ENCODE measurements at regions not wholly inside any gene's neighbourhood (a gene's known extent, or its start where the extent isn't known, plus 50 kb on each side); places are given as distances from the start of the nearest gene placed in this dataset.

- FAIRE-seq (no peak), DNase-seq (ENCODE audit: low read depth) (no peak)
- peaks cover 6% of the 10 kb centered on the region for H3K9me3 Mint-ChIP-seq (ENCODE audit: unreplicated experiment)
- Histone ChIP-seq H3K4me2 (ENCODE audit: low read length) (no peak overlapping the region), H3K79me2 (ENCODE audit: insufficient read depth, low read length) (no peaks in the 10 kb centered on the region), H3K27me3 (ENCODE audit: insufficient read depth, low read length) (peaks cover 25% of the 10 kb centered on the region), H3K4me1 (ENCODE audit: insufficient read depth, low read length) (peaks cover 20% of the 10 kb centered on the region), H3K4me3 (ENCODE audit: insufficient read depth, low read depth, low read length) (no peak overlapping the region), H3K36me3 (ENCODE audit: insufficient read depth, low read length) (no peaks in the 10 kb centered on the region), H3K9me3 (ENCODE audit: insufficient read depth, low read depth, low read length) (peaks cover 8% of the 10 kb centered on the region), H3K27ac (ENCODE audit: low read depth, low read length) (no peak overlapping the region), H2AFZ (ENCODE audit: low read depth, low read length) (no peak overlapping the region), H3K9ac (ENCODE audit: low read length) (no peak overlapping the region), H4K20me1 (ENCODE audit: insufficient read depth, low read length) (no peaks in the 10 kb centered on the region)
- no peak overlapping the region for H3K27ac Mint-ChIP-seq (ENCODE audit: unreplicated experiment)
- peaks cover 19% of the 10 kb centered on the region for H3K4me1 Mint-ChIP-seq (ENCODE audit: low read depth, unreplicated experiment)
- H3K27me3 Mint-ChIP-seq (ENCODE audit: low read depth, unreplicated experiment), result no peaks in the 10 kb centered on the region
- TF ChIP-seq CTCF (IDR thresholded peaks at IDR 0.05; ENCODE audit: insufficient read depth, low read depth, low read length) (no peak), EZH2 (IDR thresholded peaks at IDR 0.05; ENCODE audit: insufficient read depth, low read length) (no peak)
- H3K36me3 Mint-ChIP-seq (ENCODE audit: low read depth, unreplicated experiment), result no peaks in the 10 kb centered on the region
- no peak overlapping the region for H3K4me3 Mint-ChIP-seq (ENCODE audit: unreplicated experiment)
Measured at GRCh38 chr1:234775477-234776246, 165.7 kb upstream of the IRF2BP2 start.

- peaks cover 27% of the 10 kb centered on the region for H3K4me1 ChIP-seq (ENCODE audit: insufficient read depth, low read length)
- H3K9me3 ChIP-seq (ENCODE audit: insufficient read depth, low read depth, low read length), result peaks cover 8% of the 10 kb centered on the region
- no peaks in the 10 kb centered on the region for H3K36me3 ChIP-seq (ENCODE audit: insufficient read depth, low read length)
- H3K36me3 Mint-ChIP-seq (ENCODE audit: low read depth, unreplicated experiment), result no peaks in the 10 kb centered on the region
- H3K9ac ChIP-seq (ENCODE audit: low read length), result no peak overlapping the region
- TF ChIP-seq CTCF (IDR thresholded peaks at IDR 0.05; ENCODE audit: insufficient read depth, low read depth, low read length) (no peak), EZH2 (IDR thresholded peaks at IDR 0.05; ENCODE audit: insufficient read depth, low read length) (no peak)
- H3K27me3 ChIP-seq (ENCODE audit: insufficient read depth, low read length), result peaks cover 20% of the 10 kb centered on the region
- no peak overlapping the region for H3K4me3 ChIP-seq (ENCODE audit: insufficient read depth, low read depth, low read length)
- no peak overlapping the region for H3K4me2 ChIP-seq (ENCODE audit: low read length)
- DNase-seq (ENCODE audit: low read depth) (peak; percentile 61), FAIRE-seq (no peak)
- H3K4me1 Mint-ChIP-seq (ENCODE audit: low read depth, unreplicated experiment), result peaks cover 21% of the 10 kb centered on the region
- peaks cover 6% of the 10 kb centered on the region for H3K9me3 Mint-ChIP-seq (ENCODE audit: unreplicated experiment)
- H3K79me2 ChIP-seq (ENCODE audit: insufficient read depth, low read length), result no peaks in the 10 kb centered on the region
- H3K4me3 Mint-ChIP-seq (ENCODE audit: unreplicated experiment), result no peak overlapping the region
- H3K27ac Mint-ChIP-seq (ENCODE audit: unreplicated experiment), result no peak overlapping the region
- no peaks in the 10 kb centered on the region for H3K27me3 Mint-ChIP-seq (ENCODE audit: low read depth, unreplicated experiment)
- H4K20me1 ChIP-seq (ENCODE audit: insufficient read depth, low read length), result no peaks in the 10 kb centered on the region
- H3K27ac ChIP-seq (ENCODE audit: low read depth, low read length), result no peak overlapping the region
- no peak overlapping the region for H2AFZ ChIP-seq (ENCODE audit: low read depth, low read length)
Measured at GRCh38 chr1:234774971-234775370, 165.0 kb upstream of the IRF2BP2 start.

Data from astrocyte (in vitro differentiated cells and primary cell).